PFSK-1 (cell line): ENCODE measurements at regions not wholly inside any gene's neighbourhood (a gene's known extent, or its start where the extent isn't known, plus 50 kb on each side); places are given as distances from the start of the nearest gene placed in this dataset.

Source experiments
- POLR2AphosphoS5 ChIP-seq: IDR thresholded peaks from 2 replicates; pipeline ENCODE4 v1.6.1; 2012; ENCODE audit warnings: low read depth, mild to moderate bottlenecking, control low read depth, low read length, moderate library complexity
- SIN3A ChIP-seq: IDR thresholded peaks from 2 replicates; pipeline ENCODE4 v1.6.1; 2012; ENCODE audit warnings: mild to moderate bottlenecking, low read length, moderate library complexity, borderline replicate concordance; ENCODE audit not compliant: insufficient read depth
- TF ChIP-seq, protein P1 (sequence below), 2 experiments: IDR thresholded peaks; 2 replicates each; pipeline versions ENCODE4 v1.6.1 to v1.8.0; 2011 to 2012; ENCODE audit warnings: low read depth in 2 of 2, low read length in 2 of 2, control low read depth in 1 of 2, inconsistent platforms in 1 of 2, mild to moderate bottlenecking in 1 of 2, moderate library complexity in 1 of 2; ENCODE audit not compliant: insufficient read depth in 1 of 2

- TF ChIP-seq, protein P1, sequence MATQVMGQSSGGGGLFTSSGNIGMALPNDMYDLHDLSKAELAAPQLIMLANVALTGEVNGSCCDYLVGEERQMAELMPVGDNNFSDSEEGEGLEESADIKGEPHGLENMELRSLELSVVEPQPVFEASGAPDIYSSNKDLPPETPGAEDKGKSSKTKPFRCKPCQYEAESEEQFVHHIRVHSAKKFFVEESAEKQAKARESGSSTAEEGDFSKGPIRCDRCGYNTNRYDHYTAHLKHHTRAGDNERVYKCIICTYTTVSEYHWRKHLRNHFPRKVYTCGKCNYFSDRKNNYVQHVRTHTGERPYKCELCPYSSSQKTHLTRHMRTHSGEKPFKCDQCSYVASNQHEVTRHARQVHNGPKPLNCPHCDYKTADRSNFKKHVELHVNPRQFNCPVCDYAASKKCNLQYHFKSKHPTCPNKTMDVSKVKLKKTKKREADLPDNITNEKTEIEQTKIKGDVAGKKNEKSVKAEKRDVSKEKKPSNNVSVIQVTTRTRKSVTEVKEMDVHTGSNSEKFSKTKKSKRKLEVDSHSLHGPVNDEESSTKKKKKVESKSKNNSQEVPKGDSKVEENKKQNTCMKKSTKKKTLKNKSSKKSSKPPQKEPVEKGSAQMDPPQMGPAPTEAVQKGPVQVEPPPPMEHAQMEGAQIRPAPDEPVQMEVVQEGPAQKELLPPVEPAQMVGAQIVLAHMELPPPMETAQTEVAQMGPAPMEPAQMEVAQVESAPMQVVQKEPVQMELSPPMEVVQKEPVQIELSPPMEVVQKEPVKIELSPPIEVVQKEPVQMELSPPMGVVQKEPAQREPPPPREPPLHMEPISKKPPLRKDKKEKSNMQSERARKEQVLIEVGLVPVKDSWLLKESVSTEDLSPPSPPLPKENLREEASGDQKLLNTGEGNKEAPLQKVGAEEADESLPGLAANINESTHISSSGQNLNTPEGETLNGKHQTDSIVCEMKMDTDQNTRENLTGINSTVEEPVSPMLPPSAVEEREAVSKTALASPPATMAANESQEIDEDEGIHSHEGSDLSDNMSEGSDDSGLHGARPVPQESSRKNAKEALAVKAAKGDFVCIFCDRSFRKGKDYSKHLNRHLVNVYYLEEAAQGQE (IDR thresholded peaks at IDR 0.05; ENCODE audit: insufficient read depth in 1 of 2, low read depth in 2 of 2, low read length in 2 of 2), result no peak
- TF ChIP-seq SIN3A (no peak), POLR2AphosphoS5 (no peak)
These were observed 174.8 kb upstream of the TNC start for GRCh38 chr9:115292584-115293279.
